EH (cell line): ENCODE measurements at regions not wholly inside any gene's neighbourhood (a gene's known extent, or its start where the extent isn't known, plus 50 kb on each side); places are given as distances from the start of the nearest gene placed in this dataset.

Experiments used
- DNase-seq: peaks from one replicate; pipeline ENCODE4 v3.0.0-alpha.2; 2015; ENCODE audit warnings: low read depth

- peak; percentile 53 for DNase-seq
These were observed 123.4 kb downstream of the NXNL2 start for GRCh38 chr9:88658311-88658822.

GRCh38 chr9:88659126-88659525 is 124.1 kb downstream of the NXNL2 start:
- no peak for DNase-seq

- peak; percentile 53 for DNase-seq
These were observed 125.6 kb downstream of the NXNL2 start for GRCh38 chr9:88660611-88661010.

GRCh38 chr9:88661759-88662158 is 126.8 kb downstream of the NXNL2 start:
- peak; percentile 47 for DNase-seq

- DNase-seq, result no peak
These were observed 128.9 kb downstream of the NXNL2 start for GRCh38 chr9:88663771-88664419.

GRCh38 chr9:88664773-88665172 is 129.8 kb downstream of the NXNL2 start:
- DNase-seq, result no peak

- no peak for DNase-seq
These were observed 138.1 kb downstream of the NXNL2 start for GRCh38 chr9:88672874-88673689.

GRCh38 chr9:88673886-88674285 is 138.9 kb downstream of the NXNL2 start:
- no peak for DNase-seq

GRCh38 chr9:88676644-88677043 is 141.7 kb downstream of the NXNL2 start:
- DNase-seq, result no peak

GRCh38 chr9:88678008-88678407 is 143.0 kb downstream of the NXNL2 start:
- no peak for DNase-seq

- no peak for DNase-seq
These were observed 143.5 kb downstream of the NXNL2 start for GRCh38 chr9:88678431-88678830.

- no peak for DNase-seq
These were observed 145.1 kb downstream of the NXNL2 start for GRCh38 chr9:88680041-88680440.

- peak; percentile 42 for DNase-seq
These were observed 145.7 kb downstream of the NXNL2 start for GRCh38 chr9:88680505-88681160.

GRCh38 chr9:88681434-88681833 is 146.5 kb downstream of the NXNL2 start:
- no peak for DNase-seq

GRCh38 chr9:88682431-88682831 is 147.5 kb downstream of the NXNL2 start:
- no peak for DNase-seq

GRCh38 chr9:88684046-88684445 is 149.1 kb downstream of the NXNL2 start:
- no peak for DNase-seq

GRCh38 chr9:88684845-88685244 is 149.9 kb downstream of the NXNL2 start:
- no peak for DNase-seq

- DNase-seq, result no peak
These were observed 151.0 kb downstream of the NXNL2 start for GRCh38 chr9:88685966-88686365.

GRCh38 chr9:88689509-88690298 is 154.7 kb downstream of the NXNL2 start:
- no peak for DNase-seq

- no peak for DNase-seq
These were observed 155.7 kb downstream of the NXNL2 start for GRCh38 chr9:88690628-88691027.

GRCh38 chr9:88691091-88691490 is 156.1 kb downstream of the NXNL2 start:
- no peak for DNase-seq

- DNase-seq, result peak; percentile 37
These were observed 156.8 kb downstream of the NXNL2 start for GRCh38 chr9:88691811-88692210.
